ENCODE measurements at regions not wholly inside any gene's neighbourhood (a gene's known extent, or its start where the extent isn't known, plus 50 kb on each side); places are given as distances from the start of the nearest gene placed in this dataset.

DNA sequence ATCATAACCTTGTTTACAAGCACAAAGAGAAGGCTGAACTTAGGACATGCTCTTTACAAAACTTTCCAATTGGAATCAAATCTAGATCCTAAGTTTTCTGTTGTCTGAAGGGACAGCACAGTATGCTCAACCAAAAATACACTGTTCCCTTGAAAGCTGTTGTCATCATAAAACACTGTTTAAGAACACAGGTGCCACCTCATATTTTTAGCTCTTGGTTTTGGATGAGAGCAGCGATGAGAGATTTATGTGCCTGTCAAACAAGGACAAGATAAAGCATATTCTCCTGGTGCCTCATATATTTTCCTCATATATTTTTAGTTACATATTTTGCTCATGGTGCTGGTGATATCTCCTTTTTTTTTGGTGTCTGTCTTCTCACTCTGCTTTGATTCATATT, 788.4 kb downstream of the AACS start:
- no peak for TF ChIP-seq CTCF (conservative IDR thresholded peaks at IDR 0.05; ENCODE audit: low read length)
- TF ChIP-seq EZH2phosphoT487 (IDR thresholded peaks at IDR 0.05; ENCODE audit: borderline replicate concordance, low read depth, low read length): no peak
